ENCODE measurements at regions not wholly inside any gene's neighbourhood (a gene's known extent, or its start where the extent isn't known, plus 50 kb on each side); places are given as distances from the start of the nearest gene placed in this dataset.

GRCh38 chr16:85377388-85378144, 235.6 kb upstream of the GSE1 start:
- Histone ChIP-seq H2AFZ (ENCODE audit: low read depth, low read length) (no peak overlapping the region), H3K4me3 (ENCODE audit: low read length) (no peak overlapping the region), H4K20me1 (ENCODE audit: insufficient read depth) (no peaks in the 10 kb centered on the region), H3K27ac (ENCODE audit: low read length) (no peak overlapping the region), H3F3A (ENCODE audit: insufficient read depth, low read length, poor library complexity, severe bottlenecking) (no peaks in the 10 kb centered on the region), H3K27me3 (ENCODE audit: insufficient read depth, low read depth, low read length) (no peaks in the 10 kb centered on the region), H3K9me2 (ENCODE audit: insufficient read depth, low read length) (no peaks in the 10 kb centered on the region), H3K36me3 (ENCODE audit: insufficient read depth, low read length) (no peaks in the 10 kb centered on the region), H3K79me2 (replicated peaks; ENCODE audit: insufficient read depth, low read length) (no peaks in the 10 kb centered on the region), H3K9ac (ENCODE audit: low read length) (no peak overlapping the region), H3K9me3 (ENCODE audit: low read length) (no peaks in the 10 kb centered on the region), H3K4me2 (ENCODE audit: low read length) (no peak overlapping the region)
- TF ChIP-seq TAF1 (IDR thresholded peaks at IDR 0.05; ENCODE audit: low read depth) (no peak), REST (IDR thresholded peaks at IDR 0.05; ENCODE audit: borderline replicate concordance) (no peak), MXI1 (conservative IDR thresholded peaks at IDR 0.05; ENCODE audit: poor library complexity, severe bottlenecking) (no peak), EP300 (conservative IDR thresholded peaks at IDR 0.05; ENCODE audit: poor library complexity, severe bottlenecking) (no peak), CTCF (IDR thresholded peaks at IDR 0.05; ENCODE audit: poor library complexity, severe bottlenecking) (no peak), RAD21 (conservative IDR thresholded peaks at IDR 0.05) (no peak), SMC3 (conservative IDR thresholded peaks at IDR 0.05; ENCODE audit: poor library complexity) (no peak), EZH2 (IDR thresholded peaks at IDR 0.05; ENCODE audit: borderline replicate concordance, insufficient read depth, low read length, poor library complexity, severe bottlenecking) (no peak), POLR2AphosphoS5 (IDR thresholded peaks at IDR 0.05) (no peak)

- TF ChIP-seq EZH2 (IDR thresholded peaks at IDR 0.05; ENCODE audit: borderline replicate concordance, insufficient read depth, low read length, poor library complexity, severe bottlenecking) (no peak), RAD21 (conservative IDR thresholded peaks at IDR 0.05) (no peak), SMC3 (conservative IDR thresholded peaks at IDR 0.05; ENCODE audit: poor library complexity) (no peak), POLR2AphosphoS5 (IDR thresholded peaks at IDR 0.05) (no peak), EP300 (conservative IDR thresholded peaks at IDR 0.05; ENCODE audit: poor library complexity, severe bottlenecking) (no peak), CTCF (IDR thresholded peaks at IDR 0.05; ENCODE audit: poor library complexity, severe bottlenecking) (no peak), TAF1 (IDR thresholded peaks at IDR 0.05; ENCODE audit: low read depth) (no peak), MXI1 (conservative IDR thresholded peaks at IDR 0.05; ENCODE audit: poor library complexity, severe bottlenecking) (no peak), REST (IDR thresholded peaks at IDR 0.05; ENCODE audit: borderline replicate concordance) (no peak)
Observed at GRCh38 chr16:85378145-85379040, 234.7 kb upstream of the GSE1 start.

More at GRCh38 chr16:85378145-85379040, 234.7 kb upstream of the GSE1 start:
- H3K4me3 ChIP-seq (ENCODE audit: low read length) = no peak overlapping the region
- H3K9me2 ChIP-seq (ENCODE audit: insufficient read depth, low read length) = no peaks in the 10 kb centered on the region
- H2AFZ ChIP-seq (ENCODE audit: low read depth, low read length) = no peak overlapping the region
- no peaks in the 10 kb centered on the region for H3K79me2 ChIP-seq (replicated peaks; ENCODE audit: insufficient read depth, low read length)
- H3K27me3 ChIP-seq (ENCODE audit: insufficient read depth, low read depth, low read length) = no peaks in the 10 kb centered on the region
- no peaks in the 10 kb centered on the region for H3K9me3 ChIP-seq (ENCODE audit: low read length)
- H3K9ac ChIP-seq (ENCODE audit: low read length) = no peak overlapping the region
- no peaks in the 10 kb centered on the region for H4K20me1 ChIP-seq (ENCODE audit: insufficient read depth)
- no peak overlapping the region for H3K27ac ChIP-seq (ENCODE audit: low read length)
- H3K36me3 ChIP-seq (ENCODE audit: insufficient read depth, low read length) = no peaks in the 10 kb centered on the region
- H3F3A ChIP-seq (ENCODE audit: insufficient read depth, low read length, poor library complexity, severe bottlenecking) = no peaks in the 10 kb centered on the region
- H3K4me2 ChIP-seq (ENCODE audit: low read length) = no peak overlapping the region
